Adrenal gland (tissue), 9 donors: ENCODE measurements at regions not wholly inside any gene's neighbourhood (a gene's known extent, or its start where the extent isn't known, plus 50 kb on each side); places are given as distances from the start of the nearest gene placed in this dataset.

ENCODE experiments used
- DNase-seq, 7 donors: peaks; one replicate each; pipeline ENCODE4 v3.0.0-alpha.2; 2019 to 2020
- H3K27ac ChIP-seq, 5 donors: fragments of 200-600 bp; sonication (generic) in 4 of 5; 1 replicate in 3 of 5; 2 replicates in 2 of 5; pipeline versions ENCODE4 v1.5.1 to v1.8.0; 2016 to 2020; ENCODE audit warnings: mild to moderate bottlenecking in 1 of 5
- H3K27me3 ChIP-seq: fragments of 200-600 bp; 2 replicates; pipeline ENCODE4 v1.8.0; 2021
- H3K36me3 ChIP-seq, 2 donors: fragments of 200-600 bp; replicated peaks in 1 of 2; 1 replicate in 1 of 2; 2 replicates in 1 of 2; pipeline versions ENCODE4 v1.5.1 to v1.8.0; 2018 to 2022
- H3K4me1 ChIP-seq, 2 donors: fragments of 200-600 bp; replicated peaks in 1 of 2; 1 replicate in 1 of 2; 2 replicates in 1 of 2; pipeline versions ENCODE4 v1.5.1 to v1.8.0; 2018 to 2021
- H3K4me3 ChIP-seq, 4 donors: fragments of 200-600 bp; sonication (generic) in 3 of 4; one replicate each; pipeline ENCODE4 v1.5.1; 2016 to 2018
- H3K9me3 ChIP-seq, 3 donors: fragments of 200-600 bp; sonication (generic) in 1 of 3; replicated peaks in 1 of 3; 1 replicate in 2 of 3; 2 replicates in 1 of 3; pipeline versions ENCODE4 v1.5.1 to v1.8.0; 2016 to 2021
- POLR2A ChIP-seq, 2 donors: fragments of 450-650 bp; IDR thresholded peaks; one replicate each; pipeline ENCODE4 v1.6.1; 2017; ENCODE audit warnings: antibody characterized with exemption in 2 of 2, mild to moderate bottlenecking in 2 of 2, moderate library complexity in 1 of 2
- WGBS, 4 donors: extraction: QIAGEN DNeasy Blood & Tissue Kit in 2 of 4; methylation state at CpG; one replicate each; pipeline versions ENCODE4 v1.1.5 to v1.1.7; 2013 to 2017; 5-methylcytosine and 5-hydroxymethylcytosine counted together
- intact Hi-C, 2 donors: fragments of 100-400 bp; cut with DNase I; formaldehyde crosslinking; loops; one replicate each; pipeline versions ENCODE4 v1.14.1 to v1.15.0; 2022 to 2023
- TF ChIP-seq, protein P1 (sequence below), 6 experiments: fragments of 450-650 bp in 4 of 6; fragments of 200-600 bp in 2 of 6; sonication (generic) in 1 of 6; IDR thresholded peaks; 1 replicate in 5 of 6; 2 replicates in 1 of 6; pipeline versions ENCODE4 v1.5.1 to v1.8.0; 2016 to 2021; ENCODE audit warnings: antibody characterized with exemption in 6 of 6, mild to moderate bottlenecking in 2 of 6, moderate library complexity in 1 of 6
- donor health status: healthy with polysubstance abuse.
- donor health status: Bipolar disorder and iron deficiency.
- donor health status: DM: yes; HTN: yes; CAD: no.
- donor health status: DM: no; HTN: no; CAD: no.
- donor health status: DM: no; HTN: no; CAD: no.

DNA sequence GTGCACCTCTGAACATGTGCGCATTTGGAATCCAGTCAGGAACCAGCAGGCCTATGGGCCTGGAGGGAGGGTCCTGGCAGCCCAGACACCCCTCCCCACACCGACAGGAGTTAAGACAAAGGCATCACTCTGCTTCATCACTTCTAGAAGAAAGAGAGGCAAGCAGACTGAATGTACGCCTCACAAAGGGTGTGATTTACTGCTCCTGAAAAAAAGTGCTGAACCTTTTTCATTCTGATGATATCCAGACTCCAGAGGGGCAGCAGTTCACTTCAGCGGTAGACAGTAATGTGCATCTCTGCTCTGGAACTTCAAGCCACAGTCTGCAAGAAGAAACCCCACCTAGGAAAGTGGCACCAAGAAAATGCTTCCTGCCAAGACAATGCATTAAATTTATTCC, 88.2 kb upstream of the TMEM72 start:
- no peak overlapping the region for H3K27ac ChIP-seq
- intact Hi-C loops = no loop called here
- TF ChIP-seq POLR2A (IDR thresholded peaks at IDR 0.05) = no peak
- TF ChIP-seq, protein P1, sequence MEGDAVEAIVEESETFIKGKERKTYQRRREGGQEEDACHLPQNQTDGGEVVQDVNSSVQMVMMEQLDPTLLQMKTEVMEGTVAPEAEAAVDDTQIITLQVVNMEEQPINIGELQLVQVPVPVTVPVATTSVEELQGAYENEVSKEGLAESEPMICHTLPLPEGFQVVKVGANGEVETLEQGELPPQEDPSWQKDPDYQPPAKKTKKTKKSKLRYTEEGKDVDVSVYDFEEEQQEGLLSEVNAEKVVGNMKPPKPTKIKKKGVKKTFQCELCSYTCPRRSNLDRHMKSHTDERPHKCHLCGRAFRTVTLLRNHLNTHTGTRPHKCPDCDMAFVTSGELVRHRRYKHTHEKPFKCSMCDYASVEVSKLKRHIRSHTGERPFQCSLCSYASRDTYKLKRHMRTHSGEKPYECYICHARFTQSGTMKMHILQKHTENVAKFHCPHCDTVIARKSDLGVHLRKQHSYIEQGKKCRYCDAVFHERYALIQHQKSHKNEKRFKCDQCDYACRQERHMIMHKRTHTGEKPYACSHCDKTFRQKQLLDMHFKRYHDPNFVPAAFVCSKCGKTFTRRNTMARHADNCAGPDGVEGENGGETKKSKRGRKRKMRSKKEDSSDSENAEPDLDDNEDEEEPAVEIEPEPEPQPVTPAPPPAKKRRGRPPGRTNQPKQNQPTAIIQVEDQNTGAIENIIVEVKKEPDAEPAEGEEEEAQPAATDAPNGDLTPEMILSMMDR (IDR thresholded peaks at IDR 0.05) = no peak
- no peak for DNase-seq
- H3K4me3 ChIP-seq = no peak overlapping the region
- H3K9me3 ChIP-seq = no peaks in the 10 kb centered on the region
- H3K4me1 ChIP-seq = no peaks in the 10 kb centered on the region
- peaks cover 4% of the 10 kb centered on the region for H3K27me3 ChIP-seq
- WGBS, 4 donors = 84 to 93% (median 87%) methylated on average over 3 to 4 of the region's 4 CpGs
- H3K36me3 ChIP-seq = no peaks in the 10 kb centered on the region

- WGBS, 4 donors = 67 to 90% (median 80%) methylated on average over 3 to 4 of the region's 4 CpGs
Measured at GRCh38 chr10:44824607-44825006, 86.5 kb upstream of the TMEM72 start.

DNA sequence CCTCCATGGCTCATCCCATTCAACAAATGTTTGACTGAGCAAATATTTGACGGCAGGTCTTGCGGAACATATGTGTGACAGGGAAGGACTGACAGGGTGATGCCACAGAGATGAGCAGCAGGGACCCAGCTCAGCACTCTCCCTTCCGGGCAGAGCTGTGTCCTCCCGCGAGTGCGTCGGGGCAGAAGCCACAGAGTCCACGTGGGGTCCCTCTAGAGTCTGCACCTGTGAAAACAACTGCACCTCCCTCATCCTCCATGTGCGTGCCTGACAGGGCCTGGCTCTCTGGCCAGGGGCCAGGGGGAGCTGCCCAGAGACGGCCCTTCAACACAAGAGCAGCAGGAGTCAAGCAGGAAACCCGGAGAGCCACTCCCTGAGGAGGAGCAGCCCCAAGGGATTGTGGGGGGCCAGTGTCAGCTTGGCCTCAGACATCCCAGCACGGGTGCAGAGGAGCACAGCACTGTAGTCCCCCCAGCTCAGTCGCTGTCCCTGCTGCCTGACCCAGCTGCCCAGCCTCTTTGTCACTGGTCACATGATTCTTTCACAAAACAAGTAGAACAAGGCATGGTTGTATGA, 83.6 kb upstream of the TMEM72 start:
- no peaks in the 10 kb centered on the region for H3K27me3 ChIP-seq
- no peak for TF ChIP-seq POLR2A (IDR thresholded peaks at IDR 0.05)
- TF ChIP-seq, protein P1 (IDR thresholded peaks at IDR 0.05) = no peak
- no peak overlapping the region for H3K4me3 ChIP-seq
- no peak for DNase-seq
- no peaks in the 10 kb centered on the region for H3K4me1 ChIP-seq
- 73 to 94% (median 80%) methylated on average over 2 to 13 of the region's 13 CpGs for WGBS, 4 donors
- no peaks in the 10 kb centered on the region for H3K9me3 ChIP-seq
- H3K36me3 ChIP-seq = no peaks in the 10 kb centered on the region
- intact Hi-C loops = no loop called here
- H3K27ac ChIP-seq = no peak overlapping the region

More at GRCh38 chr10:44824607-44825006, 86.5 kb upstream of the TMEM72 start:
- intact Hi-C loops = no loop called here
- Histone ChIP-seq H3K9me3 (no peaks in the 10 kb centered on the region), H3K27me3 (peaks cover 4% of the 10 kb centered on the region), H3K4me3 (no peak overlapping the region), H3K4me1 (no peaks in the 10 kb centered on the region), H3K36me3 (no peaks in the 10 kb centered on the region), H3K27ac (no peak overlapping the region)
- no peak for TF ChIP-seq POLR2A (IDR thresholded peaks at IDR 0.05)
- TF ChIP-seq, protein P1 (IDR thresholded peaks at IDR 0.05) = no peak
- DNase-seq = no peak

- 60 to 85% (median 69%) methylated on average over 12 to 17 of the region's 17 CpGs for WGBS, 4 donors
- H3K27me3 ChIP-seq = no peaks in the 10 kb centered on the region
- intact Hi-C loops = no loop called here
- no peak for TF ChIP-seq POLR2A (IDR thresholded peaks at IDR 0.05)
- TF ChIP-seq, protein P1 (IDR thresholded peaks at IDR 0.05) = no peak
- H3K36me3 ChIP-seq = no peaks in the 10 kb centered on the region
- no peaks in the 10 kb centered on the region for H3K4me1 ChIP-seq
- no peaks in the 10 kb centered on the region for H3K9me3 ChIP-seq
- H3K4me3 ChIP-seq = no peak overlapping the region
- H3K27ac ChIP-seq = no peak overlapping the region
- no peak for DNase-seq
Measured at GRCh38 chr10:44828508-44829142, 82.5 kb upstream of the TMEM72 start.
